AG04450 (cell line): ENCODE measurements at regions not wholly inside any gene's neighbourhood (a gene's known extent, or its start where the extent isn't known, plus 50 kb on each side); places are given as distances from the start of the nearest gene placed in this dataset.

Experiments used
- CTCF ChIA-PET: fragments of 300-600, 350-600 bp; formaldehyde crosslinking; extraction: SDS; loops from one replicate; lab custom pipeline; 2022; ENCODE audit warnings: antibody characterized with exemption, inconsistent platforms; lab: Charles Lee
- POLR2A ChIA-PET: fragments of 350-600 bp; formaldehyde crosslinking; extraction: SDS; loops from one replicate; lab custom pipeline; 2021; ENCODE audit warnings: antibody characterized with exemption, inconsistent platforms; lab: Yijun Ruan, JAX
- DNase-seq: peaks from one replicate; pipeline ENCODE4 v3.0.0-alpha.2; 2011; ENCODE audit warnings: low read depth, low spot score
- H3K27ac ChIP-seq: one replicate; pipeline ENCODE4 v1.5.1; 2012; ENCODE audit warnings: low read depth, low read length, control low read depth
- H3K27me3 ChIP-seq: one replicate; pipeline ENCODE4 v1.6.0; 2012; ENCODE audit warnings: low read length; ENCODE audit not compliant: control insufficient read depth, insufficient read depth
- H3K4me3 ChIP-seq: 2 replicates; pipeline ENCODE4 v1.5.1; 2011; ENCODE audit warnings: mild to moderate bottlenecking, low read depth, low read length, control low read depth
- H3K9me3 ChIP-seq: 2 replicates; pipeline ENCODE4 v1.5.1; 2012; ENCODE audit warnings: low read length; ENCODE audit not compliant: control insufficient read depth, insufficient read depth
- CTCF ChIP-seq: IDR thresholded peaks from 2 replicates; pipeline ENCODE4 v1.5.1; 2011; ENCODE audit warnings: low read depth, low read length, control low read depth, inconsistent platforms

- TF ChIP-seq CTCF: no peak
Observed at GRCh38 chr4:22991576-22991975, 298.8 kb downstream of the GBA3 start.

GRCh38 chr4:22988526-22988925 is 295.8 kb downstream of the GBA3 start:
- Histone ChIP-seq H3K27ac (no peak overlapping the region), H3K27me3 (no peaks in the 10 kb centered on the region), H3K9me3 (no peaks in the 10 kb centered on the region), H3K4me3 (no peak overlapping the region)
- no peak for DNase-seq
- CTCF ChIA-PET: no interaction called here
- POLR2A ChIA-PET: no interaction called here
- no peak for TF ChIP-seq CTCF

More at GRCh38 chr4:22991576-22991975, 298.8 kb downstream of the GBA3 start:
- no peak overlapping the region for H3K4me3 ChIP-seq
- no peaks in the 10 kb centered on the region for H3K27me3 ChIP-seq
- POLR2A ChIA-PET: no interaction called here
- DNase-seq: no peak
- CTCF ChIA-PET: no interaction called here
- H3K9me3 ChIP-seq: no peaks in the 10 kb centered on the region
- no peak overlapping the region for H3K27ac ChIP-seq

GRCh38 chr4:22987870-22988269 is 295.1 kb downstream of the GBA3 start:
- Histone ChIP-seq H3K4me3 (no peak overlapping the region), H3K27ac (no peak overlapping the region), H3K27me3 (no peaks in the 10 kb centered on the region), H3K9me3 (no peaks in the 10 kb centered on the region)
- CTCF ChIA-PET: no interaction called here
- TF ChIP-seq CTCF: no peak
- POLR2A ChIA-PET: no interaction called here
- no peak for DNase-seq

- no peak for TF ChIP-seq CTCF
- no peak overlapping the region for H3K4me3 ChIP-seq
- no peaks in the 10 kb centered on the region for H3K9me3 ChIP-seq
- H3K27ac ChIP-seq: no peak overlapping the region
- no peak for DNase-seq
- H3K27me3 ChIP-seq: no peaks in the 10 kb centered on the region
- ChIA-PET CTCF (no interaction called here), POLR2A (no interaction called here)
Observed at GRCh38 chr4:22986881-22987280, 294.1 kb downstream of the GBA3 start.

GRCh38 chr4:22986262-22986661 is 293.5 kb downstream of the GBA3 start:
- DNase-seq: no peak
- Histone ChIP-seq H3K27ac (no peak overlapping the region), H3K9me3 (no peaks in the 10 kb centered on the region), H3K27me3 (no peaks in the 10 kb centered on the region), H3K4me3 (no peak overlapping the region)
- CTCF ChIA-PET: no interaction called here
- no peak for TF ChIP-seq CTCF
- POLR2A ChIA-PET: no interaction called here
